ENCODE measurements at regions not wholly inside any gene's neighbourhood (a gene's known extent, or its start where the extent isn't known, plus 50 kb on each side); places are given as distances from the start of the nearest gene placed in this dataset.

DNA sequence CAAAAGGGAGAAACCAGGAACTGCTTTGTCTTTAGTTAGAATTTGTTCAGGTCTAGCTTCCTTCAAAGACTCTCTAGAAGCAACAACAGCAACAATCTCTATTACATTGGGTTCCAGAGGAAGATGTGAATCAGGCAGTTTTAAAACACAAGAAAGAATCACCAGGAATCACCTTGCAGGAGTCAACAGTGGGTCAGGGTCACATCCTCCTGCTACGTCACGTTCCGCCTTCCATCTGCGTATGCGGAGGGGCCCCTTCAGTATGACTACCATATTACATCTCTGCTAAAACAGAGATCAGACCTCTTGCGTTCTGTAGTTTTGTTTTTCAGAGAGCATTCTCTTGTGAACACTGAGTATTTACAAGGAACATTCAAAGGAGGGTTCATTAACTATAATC, 147.8 kb upstream of the STARD13 start:
- no peaks in the 10 kb centered on the region for H3K79me1 ChIP-seq (ENCODE audit: insufficient read depth, low read depth, low read length, poor library complexity, severe bottlenecking)
- H3K18ac ChIP-seq (ENCODE audit: insufficient read length, low read depth, low read length) = no peak overlapping the region
- no peak overlapping the region for H2BK15ac ChIP-seq (ENCODE audit: low read depth, low read length)
- H2AFZ ChIP-seq (ENCODE audit: low read length) = no peak overlapping the region
- no peak overlapping the region for H3K23ac ChIP-seq (ENCODE audit: insufficient read length, low read depth, low read length)
- H2BK5ac ChIP-seq (ENCODE audit: insufficient read length, low read length) = no peak overlapping the region
- H4K91ac ChIP-seq (ENCODE audit: insufficient read length, low read depth, low read length) = no peak overlapping the region
- H3K9ac ChIP-seq (ENCODE audit: extremely low read depth, insufficient read length, low read length) = no peak overlapping the region
- Mint-ChIP-seq H3K4me3 (no peak overlapping the region), H3K36me3 (ENCODE audit: insufficient read depth in 1 of 3, low read depth in 3 of 3) (peaks cover 0 to 4% (median 3%) of the 10 kb centered on the region in 3 experiments; a peak in 1 of 7 replicates), H3K4me1 (peaks cover 0 to 3% of the 10 kb centered on the region in 2 experiments; a peak in 2 of 4 replicates), H3K27me3 (ENCODE audit: low read depth) (no peaks in the 10 kb centered on the region; the same call in 1 of the 2 replicates), H3K27ac (no peak overlapping the region), H3K9me3 (peaks cover 3 to 5% of the 10 kb centered on the region in 2 experiments; a peak in 3 of 5 replicates)
- H3K4ac ChIP-seq (ENCODE audit: low read depth, low read length) = no peak overlapping the region
- no peaks in the 10 kb centered on the region for H3K4me1 ChIP-seq (ENCODE audit: insufficient read depth, low read length)
- TF ChIP-seq, protein P1, sequence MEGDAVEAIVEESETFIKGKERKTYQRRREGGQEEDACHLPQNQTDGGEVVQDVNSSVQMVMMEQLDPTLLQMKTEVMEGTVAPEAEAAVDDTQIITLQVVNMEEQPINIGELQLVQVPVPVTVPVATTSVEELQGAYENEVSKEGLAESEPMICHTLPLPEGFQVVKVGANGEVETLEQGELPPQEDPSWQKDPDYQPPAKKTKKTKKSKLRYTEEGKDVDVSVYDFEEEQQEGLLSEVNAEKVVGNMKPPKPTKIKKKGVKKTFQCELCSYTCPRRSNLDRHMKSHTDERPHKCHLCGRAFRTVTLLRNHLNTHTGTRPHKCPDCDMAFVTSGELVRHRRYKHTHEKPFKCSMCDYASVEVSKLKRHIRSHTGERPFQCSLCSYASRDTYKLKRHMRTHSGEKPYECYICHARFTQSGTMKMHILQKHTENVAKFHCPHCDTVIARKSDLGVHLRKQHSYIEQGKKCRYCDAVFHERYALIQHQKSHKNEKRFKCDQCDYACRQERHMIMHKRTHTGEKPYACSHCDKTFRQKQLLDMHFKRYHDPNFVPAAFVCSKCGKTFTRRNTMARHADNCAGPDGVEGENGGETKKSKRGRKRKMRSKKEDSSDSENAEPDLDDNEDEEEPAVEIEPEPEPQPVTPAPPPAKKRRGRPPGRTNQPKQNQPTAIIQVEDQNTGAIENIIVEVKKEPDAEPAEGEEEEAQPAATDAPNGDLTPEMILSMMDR (conservative IDR thresholded peaks at IDR 0.05) = no peak
- H3K14ac ChIP-seq (ENCODE audit: insufficient read depth, low read length) = no peak overlapping the region
- H4K8ac ChIP-seq (replicated peaks; ENCODE audit: insufficient read length, low read depth, low read length) = no peak overlapping the region
- no CpG with 5 or more reads among the region's 6 CpGs for WGBS (ENCODE audit: extremely low coverage, insufficient read length, low lambda C conversion rate)
- H2BK12ac ChIP-seq (ENCODE audit: insufficient read length, low read depth, low read length) = no peak overlapping the region
- H2BK120ac ChIP-seq (ENCODE audit: low read depth, low read length, poor library complexity, severe bottlenecking) = no peak overlapping the region
- H3K4me2 ChIP-seq (ENCODE audit: insufficient read depth, insufficient read length, low read length) = no peak overlapping the region
- H2BK20ac ChIP-seq (ENCODE audit: low read depth, low read length, poor library complexity, severe bottlenecking) = no peak overlapping the region
- H3K27ac ChIP-seq (ENCODE audit: insufficient read length, low read depth, low read length) = no peak overlapping the region
- H3T11ph ChIP-seq (ENCODE audit: low read length) = no peak overlapping the region
- H4K5ac ChIP-seq (ENCODE audit: insufficient read length, low read depth, low read length) = no peak overlapping the region
- no peak overlapping the region for H2AK5ac ChIP-seq (ENCODE audit: insufficient read length, low read length)
- no peaks in the 10 kb centered on the region for H3K27me3 ChIP-seq (ENCODE audit: insufficient read depth, low read length)
- H3K56ac ChIP-seq (ENCODE audit: insufficient read length, low read depth, low read length) = no peak overlapping the region
- no peak for DNase-seq
- no peaks in the 10 kb centered on the region for H3K79me2 ChIP-seq (ENCODE audit: insufficient read depth, low read length)
- H3K9me3 ChIP-seq (ENCODE audit: control insufficient read depth, low read depth, low read length) = no peaks in the 10 kb centered on the region
- no peaks in the 10 kb centered on the region for H3K23me2 ChIP-seq (ENCODE audit: insufficient read length, low read depth, low read length, poor library complexity, severe bottlenecking)
- no peaks in the 10 kb centered on the region for H4K20me1 ChIP-seq (ENCODE audit: control insufficient read depth, insufficient read depth, insufficient read length)
